ENCODE measurements at regions not wholly inside any gene's neighbourhood (a gene's known extent, or its start where the extent isn't known, plus 50 kb on each side); places are given as distances from the start of the nearest gene placed in this dataset.

- DNase-seq (no peak), FAIRE-seq (no peak), ATAC-seq (no peak)
- Histone ChIP-seq H3K9me3 (no peaks in the 10 kb centered on the region), H3K27ac (no peak overlapping the region), H3K4me1 (no peaks in the 10 kb centered on the region), H3K27me3 (no peaks in the 10 kb centered on the region), H3K4me3 (no peak overlapping the region), H3K36me3 (no peaks in the 10 kb centered on the region)
- no peak for TF ChIP-seq CTCF (IDR thresholded peaks at IDR 0.05)
- intact Hi-C loops (cut with DNase I): no loop called here
- WGBS, 2 donors: 68 to 83% methylated on average over 6 of the region's 6 CpGs
Observed at GRCh38 chr4:18540349-18540748, 518.8 kb upstream of the LCORL start.

GRCh38 chr4:18538121-18538520 lies 516.6 kb upstream of the LCORL start:
- Histone ChIP-seq H3K27me3 (no peaks in the 10 kb centered on the region), H3K4me1 (no peaks in the 10 kb centered on the region), H3K36me3 (no peaks in the 10 kb centered on the region), H3K9me3 (no peaks in the 10 kb centered on the region), H3K4me3 (no peak overlapping the region), H3K27ac (no peak overlapping the region)
- TF ChIP-seq CTCF (IDR thresholded peaks at IDR 0.05): no peak
- no peak for ATAC-seq
- DNase-seq: no peak
- intact Hi-C loops (cut with DNase I): no loop called here
- no peak for FAIRE-seq
- 32 to 78% methylated on average over 2 of the region's 2 CpGs for WGBS, 2 donors

- no peaks in the 10 kb centered on the region for H3K9me3 ChIP-seq
- WGBS, 2 donors: 63 to 79% methylated on average over 2 of the region's 2 CpGs
- H3K36me3 ChIP-seq: no peaks in the 10 kb centered on the region
- H3K4me3 ChIP-seq: no peak overlapping the region
- intact Hi-C loops (cut with DNase I): no loop called here
- no peaks in the 10 kb centered on the region for H3K4me1 ChIP-seq
- TF ChIP-seq CTCF (IDR thresholded peaks at IDR 0.05): no peak
- no peak for DNase-seq
- H3K27ac ChIP-seq: no peak overlapping the region
- no peak for FAIRE-seq
- ATAC-seq: no peak
- H3K27me3 ChIP-seq: no peaks in the 10 kb centered on the region
Observed at GRCh38 chr4:18536428-18536827, 514.9 kb upstream of the LCORL start.

- H3K27ac ChIP-seq: no peak overlapping the region
- no peak for DNase-seq
- no peak for FAIRE-seq
- no peak overlapping the region for H3K4me3 ChIP-seq
- H3K4me1 ChIP-seq: no peaks in the 10 kb centered on the region
- intact Hi-C loops (cut with DNase I): no loop called here
- no peak for TF ChIP-seq CTCF (IDR thresholded peaks at IDR 0.05)
- H3K36me3 ChIP-seq: no peaks in the 10 kb centered on the region
- ATAC-seq: no peak
- H3K27me3 ChIP-seq: no peaks in the 10 kb centered on the region
- no peaks in the 10 kb centered on the region for H3K9me3 ChIP-seq
Observed at GRCh38 chr4:18535948-18536347, 514.4 kb upstream of the LCORL start.

- no peak overlapping the region for H3K27ac ChIP-seq
- no peaks in the 10 kb centered on the region for H3K36me3 ChIP-seq
- no peak overlapping the region for H3K4me3 ChIP-seq
- H3K4me1 ChIP-seq: peaks cover 0 to 8% (median 0%) of the 10 kb centered on the region in 3 donors
- DNase-seq (no peak), FAIRE-seq (no peak), ATAC-seq (no peak)
- TF ChIP-seq CTCF (IDR thresholded peaks at IDR 0.05): no peak
- no peaks in the 10 kb centered on the region for H3K27me3 ChIP-seq
- intact Hi-C loops (cut with DNase I): no loop called here
- H3K9me3 ChIP-seq: no peaks in the 10 kb centered on the region
- WGBS, 2 donors: 16 to 17% methylated on average over 3 of the region's 3 CpGs
Observed at GRCh38 chr4:18533262-18533775, 511.8 kb upstream of the LCORL start.
